NB4 (cell line): ENCODE measurements at regions not wholly inside any gene's neighbourhood (a gene's known extent, or its start where the extent isn't known, plus 50 kb on each side); places are given as distances from the start of the nearest gene placed in this dataset.
"Not testable (repeated sequence)": the region's sequence is repeated elsewhere in the genome, so short reads cannot be mapped to it uniquely, and the experiment has no call there.

Source experiments
- CTCF ChIP-seq: IDR thresholded peaks from one replicate; pipeline ENCODE4 v1.5.1; 2012; ENCODE audit warnings: low read depth, low read length
- POLR2A ChIP-seq: IDR thresholded peaks from 2 replicates; pipeline ENCODE4 v1.6.1; 2011; ENCODE audit warnings: mild to moderate bottlenecking; ENCODE audit not compliant: insufficient read length; ENCODE audit errors: extremely low read depth

- TF ChIP-seq POLR2A, CTCF: not testable (repeated sequence)
Measured at GRCh38 chr9:24067107-24067506, 241.1 kb upstream of the ELAVL2 start.
